ENCODE measurements at regions not wholly inside any gene's neighbourhood (a gene's known extent, or its start where the extent isn't known, plus 50 kb on each side); places are given as distances from the start of the nearest gene placed in this dataset.

DNA sequence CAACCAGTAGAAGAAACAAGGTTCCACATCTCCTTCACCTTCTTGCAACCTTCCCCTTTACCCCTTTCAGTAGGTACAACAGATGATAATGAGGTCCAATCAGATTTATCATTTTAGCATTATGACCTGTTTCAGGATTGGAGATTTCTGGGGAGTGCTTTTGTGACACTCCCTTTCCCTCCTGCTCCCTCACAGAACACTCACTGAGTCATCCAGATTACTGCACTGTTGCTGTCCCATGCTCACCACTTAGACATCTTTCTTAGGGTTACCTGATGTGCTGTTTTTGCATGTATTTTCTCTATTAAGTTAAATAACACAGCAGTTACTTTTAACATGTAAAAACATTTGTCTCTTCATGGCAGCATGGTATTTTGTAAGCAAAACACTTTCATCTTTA is 118.5 kb downstream of the MFSD1 start:
- TF ChIP-seq EZH2 (IDR thresholded peaks at IDR 0.05) (no peak), POLR2AphosphoS5 (IDR thresholded peaks at IDR 0.05; ENCODE audit: borderline replicate concordance, low read depth, low read length) (no peak), FOXP2 (optimal IDR thresholded peaks at IDR 0.05; ENCODE audit: control extremely low read depth, extremely low read length, insufficient read depth) (no peak)

Data from SK-N-MC (cell line).